NCI-H1436 treated with DMSO at 0.1 percent for 48 hours (cell line): ENCODE measurements at regions not wholly inside any gene's neighbourhood (a gene's known extent, or its start where the extent isn't known, plus 50 kb on each side); places are given as distances from the start of the nearest gene placed in this dataset.

Experiments
- DNase-seq: peaks from one replicate; lab custom pipeline; 2025; lab: John Stamatoyannopoulos, UW

GRCh38 chr22:49586873-49587272, 240.8 kb downstream of the BRD1 start:
- no peak for DNase-seq

GRCh38 chr22:49586244-49586748, 241.4 kb downstream of the BRD1 start:
- DNase-seq: no peak

GRCh38 chr22:49585461-49586243, 242.0 kb downstream of the BRD1 start:
- no peak for DNase-seq

- no peak for DNase-seq
These were observed 243.7 kb downstream of the BRD1 start for GRCh38 chr22:49583886-49584505.

GRCh38 chr22:49583341-49583740, 244.3 kb downstream of the BRD1 start:
- DNase-seq: no peak

- DNase-seq: no peak
These were observed 245.0 kb downstream of the BRD1 start for GRCh38 chr22:49582678-49583077.

- no peak for DNase-seq
These were observed 245.5 kb downstream of the BRD1 start for GRCh38 chr22:49582181-49582580.

- no peak for DNase-seq
These were observed 247.6 kb downstream of the BRD1 start for GRCh38 chr22:49580024-49580423.

- no peak for DNase-seq
These were observed 250.3 kb downstream of the BRD1 start for GRCh38 chr22:49577168-49578060.

GRCh38 chr22:49576241-49577141, 251.2 kb downstream of the BRD1 start:
- DNase-seq: no peak

GRCh38 chr22:49575703-49576081, 252.0 kb downstream of the BRD1 start:
- DNase-seq: no peak

- DNase-seq: no peak
These were observed 252.6 kb downstream of the BRD1 start for GRCh38 chr22:49574881-49575702.

- no peak for DNase-seq
These were observed 253.3 kb downstream of the BRD1 start for GRCh38 chr22:49574205-49574880.

- no peak for DNase-seq
These were observed 254.4 kb downstream of the BRD1 start for GRCh38 chr22:49573109-49573765.

GRCh38 chr22:49571326-49571725, 256.3 kb downstream of the BRD1 start:
- no peak for DNase-seq

GRCh38 chr22:49570032-49570848, 257.4 kb downstream of the BRD1 start:
- no peak for DNase-seq

GRCh38 chr22:49569286-49570031, 258.2 kb downstream of the BRD1 start:
- DNase-seq: no peak

GRCh38 chr22:49568751-49569285, 258.9 kb downstream of the BRD1 start:
- DNase-seq: no peak
